Posterior cingulate gyrus (tissue), 11 donors: ENCODE measurements at regions not wholly inside any gene's neighbourhood (a gene's known extent, or its start where the extent isn't known, plus 50 kb on each side); places are given as distances from the start of the nearest gene placed in this dataset.

Experiments
- DNase-seq, 10 donors: peaks; one replicate each; pipeline versions ENCODE4 v3.0.0 to v3.0.0-alpha.2; 2020 to 2021; ENCODE audit warnings: mixed read lengths in 3 of 10
- intact Hi-C: fragments of 100-400 bp; cut with DNase I; formaldehyde crosslinking; loops from one replicate; pipeline ENCODE4 v1.15.1; 2023

DNA sequence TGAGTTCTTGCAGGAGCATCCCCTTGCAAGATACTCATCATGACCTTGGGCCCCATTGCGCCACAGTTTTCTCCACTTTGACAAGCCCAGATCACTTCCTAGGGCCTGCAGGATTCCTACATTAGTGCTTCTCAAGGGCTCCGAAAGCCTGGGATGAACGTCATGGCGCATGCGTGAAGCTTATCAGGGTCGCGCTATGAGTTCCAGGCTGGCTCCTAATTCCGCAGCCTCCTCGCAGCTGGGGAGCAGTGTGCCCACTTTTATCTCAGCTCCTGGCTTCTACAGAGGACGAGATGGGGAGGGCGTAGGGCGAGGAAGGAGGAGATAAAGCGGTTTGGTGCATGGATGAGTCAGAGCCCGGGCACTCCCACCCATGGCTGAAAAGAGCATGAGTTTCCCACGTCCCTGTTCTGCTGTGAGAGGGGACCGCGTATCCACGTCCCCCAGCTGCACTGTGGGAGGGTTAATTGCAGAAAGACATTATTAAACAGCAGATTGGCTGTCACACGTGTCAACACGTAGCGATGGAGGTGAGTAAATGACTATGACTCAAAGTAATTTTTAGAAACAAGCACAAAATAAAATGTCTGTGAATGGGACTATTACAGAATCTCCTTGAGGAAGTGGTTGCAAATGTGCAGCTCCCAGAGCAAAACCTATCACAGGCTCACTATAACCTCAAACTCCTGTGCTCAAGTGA is 72.9 kb upstream of the DSP start:
- intact Hi-C loops, result no loop called here
- DNase-seq, result peak; percentile 13 to 92 (median 62)

DNA sequence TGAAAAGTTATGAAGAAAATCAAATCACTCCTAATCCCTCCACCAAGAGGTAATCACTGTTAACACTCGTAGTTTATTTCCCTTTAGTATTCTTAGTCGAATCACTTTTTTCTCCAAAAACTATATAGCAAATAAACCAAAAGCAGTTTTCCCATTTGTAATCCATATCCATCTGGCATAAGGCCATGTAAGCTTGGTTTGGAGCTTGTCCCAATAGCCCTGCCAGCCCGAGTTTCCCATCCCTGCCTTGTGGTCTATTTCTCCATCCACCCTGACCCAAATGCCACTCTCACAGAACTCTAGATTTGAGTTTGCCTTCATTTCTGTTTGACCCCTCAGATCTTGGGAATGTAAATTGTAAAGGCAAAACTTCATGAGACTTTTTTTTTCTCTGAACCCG is 71.8 kb upstream of the DSP start:
- peak in 1 of 10 donors; percentile 43 for DNase-seq
- intact Hi-C loops, result no loop called here

GRCh38 chr6:7471171-7471570 is 70.3 kb upstream of the DSP start:
- intact Hi-C loops, result no loop called here
- no peak for DNase-seq

DNA sequence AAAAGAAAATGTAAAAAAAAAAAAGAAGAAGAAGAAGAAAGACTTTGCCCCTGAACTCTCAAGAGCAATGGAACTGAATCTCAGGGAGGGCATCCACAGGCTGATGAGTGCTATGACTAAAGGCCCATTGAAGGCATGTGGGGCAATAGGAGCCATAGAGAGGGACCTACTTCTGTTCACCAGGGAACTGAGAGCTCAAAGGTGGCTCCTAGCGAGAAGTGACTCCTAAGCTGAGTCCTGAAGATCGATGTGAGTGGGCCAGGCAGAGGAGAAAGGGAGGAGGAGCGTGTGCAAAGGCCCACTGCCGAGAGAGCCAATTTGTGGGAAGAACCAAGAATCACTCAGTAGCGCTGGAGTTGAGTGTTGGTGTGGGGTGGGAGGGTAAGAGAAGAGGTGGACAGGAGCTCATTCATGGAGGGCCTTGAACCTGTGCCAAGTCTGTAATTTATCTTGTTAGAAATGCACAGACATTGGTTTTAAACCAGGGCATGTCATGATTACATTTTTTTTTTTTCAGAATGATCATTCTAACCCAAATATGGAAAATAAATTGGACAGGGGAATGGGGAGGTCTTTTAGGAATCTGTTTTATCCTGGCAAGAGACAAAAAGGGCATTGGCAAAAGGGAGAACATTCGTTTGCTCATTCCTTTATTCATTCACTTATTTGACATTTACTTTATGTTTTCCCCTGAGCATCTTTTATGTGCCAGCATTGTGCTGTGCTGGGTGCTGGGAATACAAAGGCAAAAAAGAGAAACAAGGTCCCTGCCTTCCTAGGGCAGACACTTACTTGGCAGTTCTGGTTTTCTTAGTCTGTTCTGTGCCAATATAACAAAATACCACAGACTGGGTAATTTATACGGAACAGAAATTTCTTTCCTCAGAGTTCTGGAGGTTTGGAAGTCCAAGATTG is 67.4 kb upstream of the DSP start:
- intact Hi-C loops, result no loop called here
- no peak for DNase-seq

DNA sequence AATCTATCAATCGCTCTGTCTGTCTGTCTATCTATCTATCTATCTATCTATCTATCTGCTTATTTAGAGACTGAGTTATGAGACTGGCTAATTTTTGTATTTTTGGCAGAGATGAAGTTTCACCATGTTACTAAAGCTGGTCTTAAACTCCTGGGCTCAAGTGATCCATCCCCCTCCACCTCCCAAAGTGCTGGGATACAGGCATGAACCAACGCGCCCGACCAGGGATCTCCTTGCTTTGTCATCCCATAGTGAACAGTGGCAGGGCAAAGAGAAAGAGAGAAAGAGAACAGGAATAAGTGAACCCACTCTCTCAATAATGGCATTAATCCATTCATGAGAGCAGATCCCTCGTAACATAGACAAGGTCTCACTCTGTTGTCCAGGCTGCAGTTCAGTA is 66.4 kb upstream of the DSP start:
- DNase-seq, result no peak
- intact Hi-C loops, result no loop called here

DNA sequence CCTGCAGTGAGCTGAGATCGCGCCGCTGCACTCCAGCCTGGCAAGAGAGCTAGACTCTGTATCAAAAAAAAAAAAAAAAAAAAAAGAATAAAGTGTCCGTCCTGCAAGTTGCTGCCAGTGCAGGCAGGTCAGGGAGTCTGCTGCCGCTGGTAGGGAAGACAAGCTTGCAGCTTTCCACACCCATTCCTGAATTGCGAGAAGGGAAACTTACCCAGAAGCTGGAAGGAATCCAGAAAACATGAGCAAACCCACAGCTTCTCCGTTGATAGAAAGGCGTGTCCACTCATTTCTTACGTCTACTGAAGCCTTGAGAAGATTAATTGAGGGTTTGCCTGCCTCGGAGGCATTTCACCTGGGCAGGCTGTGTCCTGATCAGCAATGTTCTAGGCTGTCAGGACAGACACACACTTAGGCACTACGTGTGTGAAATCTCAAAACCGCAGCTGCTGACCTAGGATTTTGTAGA is 61.6 kb upstream of the DSP start:
- no peak for DNase-seq
- intact Hi-C loops, result no loop called here

GRCh38 chr6:7484666-7485065 is 56.8 kb upstream of the DSP start:
- DNase-seq, result no peak
- intact Hi-C loops, result no loop called here

GRCh38 chr6:7486951-7487350 is 54.5 kb upstream of the DSP start:
- DNase-seq, result no peak
- intact Hi-C loops, result no loop called here

DNA sequence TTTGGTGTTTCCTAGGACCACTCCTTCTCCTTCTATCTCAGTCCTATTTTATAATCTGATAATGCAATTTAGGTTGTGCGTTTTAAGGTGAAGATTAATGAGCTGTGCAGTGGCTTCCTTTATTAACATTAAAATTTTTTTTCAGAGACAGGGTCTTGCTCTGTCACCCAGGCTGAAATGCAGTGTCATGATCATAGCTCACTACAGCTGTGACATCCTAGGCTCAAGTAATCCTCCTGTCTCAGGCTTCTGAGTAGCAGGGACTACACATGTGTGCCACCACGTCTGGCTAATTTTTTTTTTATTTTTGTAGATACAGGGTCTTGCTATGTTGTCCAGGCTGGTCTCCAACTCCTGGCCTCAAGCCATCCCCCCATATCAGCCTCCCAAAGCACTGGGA is 53.0 kb upstream of the DSP start:
- DNase-seq, result no peak
- intact Hi-C loops, result no loop called here

- DNase-seq, result no peak
- intact Hi-C loops, result no loop called here
These were observed 52.1 kb upstream of the DSP start for GRCh38 chr6:7489376-7489775.
